Esophagus muscularis mucosa (tissue), 4 donors: ENCODE measurements at regions not wholly inside any gene's neighbourhood (a gene's known extent, or its start where the extent isn't known, plus 50 kb on each side); places are given as distances from the start of the nearest gene placed in this dataset.
A peak's percentile ranks its signal among the peaks of the same experiment; 100 is the strongest.

Experiments
- DNase-seq: peaks from one replicate; pipeline ENCODE4 v3.0.0-alpha.2; 2017; ENCODE audit errors: extremely low spot score
- H3K27ac ChIP-seq, 4 donors: fragments of 200-600 bp; sonication (generic); replicated peaks in 1 of 4; 1 replicate in 3 of 4; 2 replicates in 1 of 4; pipeline ENCODE4 v1.5.1; 2016 to 2019; ENCODE audit warnings: mild to moderate bottlenecking in 1 of 4
- H3K27me3 ChIP-seq, 4 donors: fragments of 200-600 bp; sonication (generic); one replicate each; pipeline versions ENCODE4 v1.5.1 to v1.6.0; 2016 to 2019
- H3K36me3 ChIP-seq, 4 donors: fragments of 200-600 bp; sonication (generic); one replicate each; pipeline ENCODE4 v1.5.1; 2016 to 2019
- H3K4me1 ChIP-seq, 4 donors: fragments of 200-600 bp; sonication (generic); one replicate each; pipeline ENCODE4 v1.5.1; 2016 to 2019
- H3K4me3 ChIP-seq, 4 donors: fragments of 200-600 bp; sonication (generic); 1 replicate in 2 of 4; 2 replicates in 2 of 4; pipeline ENCODE4 v1.5.1; 2016 to 2019; ENCODE audit warnings: mild to moderate bottlenecking in 4 of 4, moderate library complexity in 1 of 4
- H3K9me3 ChIP-seq, 4 donors: fragments of 200-600 bp; sonication (generic); 1 replicate in 3 of 4; 2 replicates in 1 of 4; pipeline ENCODE4 v1.5.1; 2016 to 2019
- EP300 ChIP-seq: sonication (generic); formaldehyde crosslinking; IDR thresholded peaks from one replicate; pipeline ENCODE4 v1.6.1; 2017; ENCODE audit warnings: antibody characterized with exemption
- POLR2A ChIP-seq: fragments of 450-650 bp; IDR thresholded peaks from one replicate; pipeline ENCODE4 v1.6.1; 2017; ENCODE audit warnings: antibody characterized with exemption, moderate library complexity, mild to moderate bottlenecking, low read depth
- POLR2AphosphoS5 ChIP-seq, 2 donors: sonication (generic); formaldehyde crosslinking; IDR thresholded peaks; one replicate each; pipeline ENCODE4 v1.6.1; 2017; ENCODE audit warnings: antibody characterized with exemption in 2 of 2
- WGBS: methylation state at CpG from one replicate; pipeline ENCODE4 v1.1.5; 2018; 5-methylcytosine and 5-hydroxymethylcytosine counted together
- intact Hi-C: fragments of 100-400 bp; cut with DNase I; formaldehyde crosslinking; loops from one replicate; pipeline ENCODE4 v1.15.1; 2023
- TF ChIP-seq, protein P1 (sequence below), 3 experiments: fragments of 200-600 bp in 2 of 3; fragments of 450-650 bp in 1 of 3; sonication (generic) in 2 of 3; IDR thresholded peaks; one replicate each; pipeline ENCODE4 v1.5.1; 2017 to 2019; ENCODE audit warnings: antibody characterized with exemption in 3 of 3, mild to moderate bottlenecking in 2 of 3, moderate library complexity in 1 of 3

DNA sequence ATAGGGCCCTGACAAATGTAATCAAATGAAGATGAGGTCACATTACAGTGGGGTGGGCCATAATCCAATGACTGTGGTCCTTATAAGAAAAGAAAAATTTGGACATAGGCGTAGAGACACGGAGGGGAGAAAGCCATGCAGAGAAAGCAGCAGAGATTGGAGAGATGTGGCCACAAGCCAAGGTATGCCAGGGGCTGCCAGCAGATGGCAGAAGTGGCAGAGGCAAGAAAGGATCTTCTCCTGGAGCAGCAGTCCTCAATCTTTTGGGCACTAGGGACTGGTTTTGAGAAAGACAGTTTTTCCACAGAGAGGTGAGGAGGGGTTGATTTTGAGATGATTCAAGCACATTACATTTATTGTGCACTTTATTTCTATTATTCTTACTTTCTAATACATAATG is 355.1 kb downstream of the NPHP4 start:
- no peaks in the 10 kb centered on the region for H3K9me3 ChIP-seq
- no peak overlapping the region for H3K27ac ChIP-seq
- intact Hi-C loops = no loop called here
- H3K4me3 ChIP-seq = no peak overlapping the region
- no peaks in the 10 kb centered on the region for H3K36me3 ChIP-seq
- DNase-seq = no peak
- TF ChIP-seq, protein P1, sequence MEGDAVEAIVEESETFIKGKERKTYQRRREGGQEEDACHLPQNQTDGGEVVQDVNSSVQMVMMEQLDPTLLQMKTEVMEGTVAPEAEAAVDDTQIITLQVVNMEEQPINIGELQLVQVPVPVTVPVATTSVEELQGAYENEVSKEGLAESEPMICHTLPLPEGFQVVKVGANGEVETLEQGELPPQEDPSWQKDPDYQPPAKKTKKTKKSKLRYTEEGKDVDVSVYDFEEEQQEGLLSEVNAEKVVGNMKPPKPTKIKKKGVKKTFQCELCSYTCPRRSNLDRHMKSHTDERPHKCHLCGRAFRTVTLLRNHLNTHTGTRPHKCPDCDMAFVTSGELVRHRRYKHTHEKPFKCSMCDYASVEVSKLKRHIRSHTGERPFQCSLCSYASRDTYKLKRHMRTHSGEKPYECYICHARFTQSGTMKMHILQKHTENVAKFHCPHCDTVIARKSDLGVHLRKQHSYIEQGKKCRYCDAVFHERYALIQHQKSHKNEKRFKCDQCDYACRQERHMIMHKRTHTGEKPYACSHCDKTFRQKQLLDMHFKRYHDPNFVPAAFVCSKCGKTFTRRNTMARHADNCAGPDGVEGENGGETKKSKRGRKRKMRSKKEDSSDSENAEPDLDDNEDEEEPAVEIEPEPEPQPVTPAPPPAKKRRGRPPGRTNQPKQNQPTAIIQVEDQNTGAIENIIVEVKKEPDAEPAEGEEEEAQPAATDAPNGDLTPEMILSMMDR (IDR thresholded peaks at IDR 0.05) = peak; percentile 11 to 36 (median 14)
- TF ChIP-seq EP300 (no peak), POLR2AphosphoS5 (IDR thresholded peaks at IDR 0.05) (no peak)
- H3K27me3 ChIP-seq = peaks cover 0 to 59% (median 0%) of the 10 kb centered on the region in 4 donors
- WGBS = 89% methylated on average over 2 of the region's 2 CpGs
- H3K4me1 ChIP-seq = no peaks in the 10 kb centered on the region

DNA sequence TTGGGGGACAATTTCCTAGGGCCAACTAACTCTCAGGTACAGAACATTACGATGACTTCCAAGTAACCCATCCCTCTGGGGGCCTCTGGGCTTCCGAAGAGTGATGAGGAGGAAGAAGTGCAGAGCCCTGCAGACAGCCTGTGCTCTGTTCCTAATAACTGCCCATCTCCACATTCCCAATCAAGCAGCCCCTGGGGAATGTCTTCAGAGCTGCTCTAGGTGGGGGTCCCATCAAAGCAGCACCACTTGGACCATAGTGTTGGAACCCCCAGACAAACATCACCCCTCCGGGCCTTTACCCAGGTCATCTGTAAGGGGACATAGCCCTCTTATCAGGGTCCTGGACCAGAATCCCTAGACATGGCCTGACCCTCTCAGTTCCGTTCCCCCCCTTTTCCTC is 357.3 kb downstream of the NPHP4 start:
- intact Hi-C loops = no loop called here
- TF ChIP-seq EP300 = no peak
- DNase-seq = no peak

DNA sequence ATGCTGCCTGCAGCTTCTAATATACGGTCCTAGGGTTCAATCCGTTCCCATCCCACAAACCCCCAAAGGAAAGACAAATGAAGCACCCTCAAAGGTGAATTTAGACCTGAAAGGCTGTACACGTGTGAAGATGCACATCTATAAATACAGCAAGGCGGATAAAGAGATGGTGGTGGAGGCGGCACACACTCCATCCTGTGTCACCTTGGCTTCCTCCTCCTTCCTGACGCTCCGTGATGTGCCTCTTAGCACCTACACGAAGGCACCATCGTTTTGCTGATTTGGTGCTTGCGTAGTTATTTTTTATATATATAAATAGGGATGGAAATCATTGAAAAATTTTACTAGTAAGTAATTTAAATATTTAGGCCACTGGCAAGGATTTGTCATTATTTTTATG is 359.4 kb downstream of the NPHP4 start:
- H3K36me3 ChIP-seq = no peaks in the 10 kb centered on the region
- no peaks in the 10 kb centered on the region for H3K4me1 ChIP-seq
- peaks cover 0 to 25% (median 0%) of the 10 kb centered on the region in 4 donors for H3K27me3 ChIP-seq
- DNase-seq = peak; percentile 68
- H3K9me3 ChIP-seq = no peaks in the 10 kb centered on the region
- no peak for TF ChIP-seq POLR2A
- TF ChIP-seq, protein P1 (IDR thresholded peaks at IDR 0.05) = no peak
- no peak for TF ChIP-seq POLR2AphosphoS5 (IDR thresholded peaks at IDR 0.05)
- no peak for TF ChIP-seq EP300
- H3K4me3 ChIP-seq = no peak overlapping the region
- intact Hi-C loops = no loop called here
- no peak overlapping the region for H3K27ac ChIP-seq
- WGBS = 80% methylated on average over 10 of the region's 10 CpGs

More for the DNA sequence above, 357.3 kb downstream of the NPHP4 start:
- no peaks in the 10 kb centered on the region for H3K36me3 ChIP-seq
- 80% methylated on average over 4 of the region's 4 CpGs for WGBS
- H3K9me3 ChIP-seq = no peaks in the 10 kb centered on the region
- H3K4me3 ChIP-seq = no peak overlapping the region
- H3K4me1 ChIP-seq = no peaks in the 10 kb centered on the region
- no peak overlapping the region for H3K27ac ChIP-seq
- peaks cover 0 to 46% (median 0%) of the 10 kb centered on the region in 4 donors for H3K27me3 ChIP-seq

DNA sequence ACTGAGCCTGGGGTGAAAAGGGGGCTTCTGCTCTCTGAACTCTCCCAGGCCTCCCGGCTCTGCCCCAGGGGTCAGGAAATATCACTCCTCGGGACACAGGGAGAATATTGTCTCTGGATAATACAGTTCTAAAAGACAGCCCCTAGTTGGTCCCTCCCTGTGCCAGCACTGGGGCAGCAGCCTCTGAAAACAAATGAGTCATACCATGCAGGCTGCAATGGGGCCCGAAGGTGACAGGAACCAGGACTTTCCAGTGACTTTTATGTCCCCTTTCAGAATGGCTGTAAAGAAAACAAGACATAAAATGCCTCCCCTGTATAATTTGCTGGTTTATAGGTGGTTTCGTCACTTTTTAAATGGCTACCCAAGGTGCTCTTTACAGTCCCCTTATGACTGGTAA is 360.0 kb downstream of the NPHP4 start:
- H3K9me3 ChIP-seq = no peaks in the 10 kb centered on the region
- WGBS = 65% methylated on average over 4 of the region's 4 CpGs
- H3K27me3 ChIP-seq = peaks cover 0 to 19% (median 0%) of the 10 kb centered on the region in 4 donors
- TF ChIP-seq, protein P1 (IDR thresholded peaks at IDR 0.05) = no peak
- TF ChIP-seq POLR2A (no peak), POLR2AphosphoS5 (IDR thresholded peaks at IDR 0.05) (no peak), EP300 (no peak)
- no peak overlapping the region for H3K4me3 ChIP-seq
- H3K27ac ChIP-seq = no peak overlapping the region
- DNase-seq = peak; percentile 60
- no peaks in the 10 kb centered on the region for H3K36me3 ChIP-seq
- H3K4me1 ChIP-seq = no peaks in the 10 kb centered on the region
- intact Hi-C loops = no loop called here

DNA sequence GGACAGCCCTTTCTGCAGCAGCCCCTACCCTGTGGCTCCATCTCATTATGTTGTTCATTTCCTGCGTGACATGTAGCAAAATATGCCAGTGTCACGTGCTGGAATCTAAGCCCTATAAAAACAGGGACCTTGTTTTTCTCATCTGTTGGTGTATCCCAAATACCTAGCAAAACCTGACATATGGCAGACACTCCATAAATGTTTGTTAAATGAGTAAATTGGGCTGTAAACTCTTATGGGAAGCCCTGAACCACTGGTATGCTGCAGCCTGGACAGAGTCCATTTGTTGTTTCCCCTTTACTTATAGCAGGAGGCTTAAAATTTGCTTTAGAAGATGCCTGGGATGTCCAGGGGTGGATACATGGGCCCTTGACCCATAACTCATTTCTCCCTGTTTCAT is 363.8 kb downstream of the NPHP4 start:
- Histone ChIP-seq H3K9me3 (no peaks in the 10 kb centered on the region), H3K27me3 (peaks cover 0 to 15% (median 0%) of the 10 kb centered on the region in 4 donors), H3K4me3 (no peak overlapping the region), H3K36me3 (no peaks in the 10 kb centered on the region), H3K4me1 (no peaks in the 10 kb centered on the region), H3K27ac (no peak overlapping the region)
- intact Hi-C loops = no loop called here
- 92% methylated on average over 2 of the region's 2 CpGs for WGBS
- DNase-seq = peak; percentile 45
- TF ChIP-seq POLR2AphosphoS5 (IDR thresholded peaks at IDR 0.05) (no peak), EP300 (no peak), POLR2A (no peak)
- TF ChIP-seq, protein P1 (IDR thresholded peaks at IDR 0.05) = no peak
